Tibial artery (tissue), 4 donors: ENCODE measurements at regions not wholly inside any gene's neighbourhood (a gene's known extent, or its start where the extent isn't known, plus 50 kb on each side); places are given as distances from the start of the nearest gene placed in this dataset.

Experiments used
- DNase-seq, 2 donors: peaks; one replicate each; pipeline ENCODE4 v3.0.0-alpha.2; 2019
- H3K27ac ChIP-seq, 2 donors: fragments of 200-600 bp; sonication (generic) in 1 of 2; 1 replicate in 1 of 2; 2 replicates in 1 of 2; pipeline ENCODE4 v1.5.1; 2018 to 2019; ENCODE audit warnings: mild to moderate bottlenecking in 1 of 2
- H3K27me3 ChIP-seq, 2 donors: fragments of 200-600 bp; sonication (generic) in 1 of 2; one replicate each; pipeline versions ENCODE4 v1.5.1 to v1.6.0; 2016 to 2019
- H3K36me3 ChIP-seq, 3 donors: fragments of 200-600 bp; sonication (generic) in 2 of 3; one replicate each; pipeline ENCODE4 v1.5.1; 2016 to 2019; ENCODE audit warnings: mild to moderate bottlenecking in 2 of 3
- H3K4me1 ChIP-seq, 4 donors: fragments of 200-600 bp; sonication (generic) in 2 of 4; 1 replicate in 3 of 4; 2 replicates in 1 of 4; pipeline ENCODE4 v1.5.1; 2016 to 2019
- H3K4me3 ChIP-seq, 2 donors: fragments of 200-600 bp; sonication (generic) in 1 of 2; 1 replicate in 1 of 2; 2 replicates in 1 of 2; pipeline ENCODE4 v1.5.1; 2018 to 2019; ENCODE audit warnings: mild to moderate bottlenecking in 2 of 2
- H3K9me3 ChIP-seq, 3 donors: fragments of 200-600 bp; sonication (generic) in 1 of 3; one replicate each; pipeline ENCODE4 v1.5.1; 2016 to 2019
- intact Hi-C: fragments of 100-400 bp; cut with DNase I; formaldehyde crosslinking; loops from one replicate; pipeline ENCODE4 v1.15.0; 2023; ENCODE audit warnings: low total_unique reads
- TF ChIP-seq, protein P1 (sequence below), 2 experiments: fragments of 200-600 bp in 1 of 2; fragments of 450-650 bp in 1 of 2; IDR thresholded peaks; one replicate each; pipeline ENCODE4 v1.5.1; 2017 to 2019; ENCODE audit warnings: antibody characterized with exemption in 2 of 2, mild to moderate bottlenecking in 1 of 2, moderate library complexity in 1 of 2

DNA sequence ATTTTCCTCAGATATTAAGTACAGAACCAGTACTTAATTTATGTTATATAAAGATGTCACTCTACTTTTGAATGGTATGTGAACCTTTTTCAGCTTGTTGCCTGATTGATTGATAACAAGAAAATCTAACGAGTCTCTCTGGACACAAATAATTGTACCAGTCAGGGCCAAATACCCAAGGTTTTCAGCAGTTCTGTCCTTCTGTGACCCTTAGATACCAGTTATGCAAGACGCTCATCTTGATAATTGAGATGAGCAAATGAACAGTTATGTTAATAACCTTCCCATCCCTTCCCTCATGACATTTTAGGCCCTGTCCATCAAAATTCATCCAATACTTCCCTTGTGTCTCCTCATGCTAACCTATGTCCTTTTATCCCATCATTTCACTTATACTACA is 185.9 kb upstream of the G2E3 start:
- intact Hi-C loops, result no loop called here
- Histone ChIP-seq H3K36me3 (no peaks in the 10 kb centered on the region), H3K4me1 (no peaks in the 10 kb centered on the region), H3K27ac (no peak overlapping the region), H3K27me3 (no peaks in the 10 kb centered on the region), H3K9me3 (no peaks in the 10 kb centered on the region), H3K4me3 (no peak overlapping the region)
- no peak for DNase-seq
- TF ChIP-seq, protein P1, sequence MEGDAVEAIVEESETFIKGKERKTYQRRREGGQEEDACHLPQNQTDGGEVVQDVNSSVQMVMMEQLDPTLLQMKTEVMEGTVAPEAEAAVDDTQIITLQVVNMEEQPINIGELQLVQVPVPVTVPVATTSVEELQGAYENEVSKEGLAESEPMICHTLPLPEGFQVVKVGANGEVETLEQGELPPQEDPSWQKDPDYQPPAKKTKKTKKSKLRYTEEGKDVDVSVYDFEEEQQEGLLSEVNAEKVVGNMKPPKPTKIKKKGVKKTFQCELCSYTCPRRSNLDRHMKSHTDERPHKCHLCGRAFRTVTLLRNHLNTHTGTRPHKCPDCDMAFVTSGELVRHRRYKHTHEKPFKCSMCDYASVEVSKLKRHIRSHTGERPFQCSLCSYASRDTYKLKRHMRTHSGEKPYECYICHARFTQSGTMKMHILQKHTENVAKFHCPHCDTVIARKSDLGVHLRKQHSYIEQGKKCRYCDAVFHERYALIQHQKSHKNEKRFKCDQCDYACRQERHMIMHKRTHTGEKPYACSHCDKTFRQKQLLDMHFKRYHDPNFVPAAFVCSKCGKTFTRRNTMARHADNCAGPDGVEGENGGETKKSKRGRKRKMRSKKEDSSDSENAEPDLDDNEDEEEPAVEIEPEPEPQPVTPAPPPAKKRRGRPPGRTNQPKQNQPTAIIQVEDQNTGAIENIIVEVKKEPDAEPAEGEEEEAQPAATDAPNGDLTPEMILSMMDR (IDR thresholded peaks at IDR 0.05), result no peak

DNA sequence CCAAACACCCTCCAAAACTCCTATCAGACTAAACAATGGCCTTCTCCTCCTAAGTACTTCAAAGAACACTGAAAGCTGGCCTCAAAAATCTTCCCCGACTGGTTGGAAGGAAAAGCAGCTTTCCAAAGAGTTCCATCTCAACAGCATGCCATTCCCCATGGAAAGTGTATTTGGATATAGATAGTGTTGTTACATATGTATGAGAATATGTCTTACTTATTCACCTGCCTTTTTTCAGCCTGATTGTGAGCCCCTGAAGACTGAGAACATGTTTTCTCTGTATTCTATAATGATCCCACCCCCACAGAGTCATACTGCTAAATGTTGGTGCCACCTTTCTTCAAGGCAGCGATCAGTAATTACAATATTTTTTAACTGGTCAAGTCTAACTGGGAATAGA is 185.4 kb upstream of the G2E3 start:
- TF ChIP-seq, protein P1 (IDR thresholded peaks at IDR 0.05), result no peak
- no peak for DNase-seq
- H3K36me3 ChIP-seq, result no peaks in the 10 kb centered on the region
- no peak overlapping the region for H3K4me3 ChIP-seq
- intact Hi-C loops, result no loop called here
- H3K4me1 ChIP-seq, result no peaks in the 10 kb centered on the region
- H3K27me3 ChIP-seq, result no peaks in the 10 kb centered on the region
- H3K27ac ChIP-seq, result no peak overlapping the region
- no peaks in the 10 kb centered on the region for H3K9me3 ChIP-seq

DNA sequence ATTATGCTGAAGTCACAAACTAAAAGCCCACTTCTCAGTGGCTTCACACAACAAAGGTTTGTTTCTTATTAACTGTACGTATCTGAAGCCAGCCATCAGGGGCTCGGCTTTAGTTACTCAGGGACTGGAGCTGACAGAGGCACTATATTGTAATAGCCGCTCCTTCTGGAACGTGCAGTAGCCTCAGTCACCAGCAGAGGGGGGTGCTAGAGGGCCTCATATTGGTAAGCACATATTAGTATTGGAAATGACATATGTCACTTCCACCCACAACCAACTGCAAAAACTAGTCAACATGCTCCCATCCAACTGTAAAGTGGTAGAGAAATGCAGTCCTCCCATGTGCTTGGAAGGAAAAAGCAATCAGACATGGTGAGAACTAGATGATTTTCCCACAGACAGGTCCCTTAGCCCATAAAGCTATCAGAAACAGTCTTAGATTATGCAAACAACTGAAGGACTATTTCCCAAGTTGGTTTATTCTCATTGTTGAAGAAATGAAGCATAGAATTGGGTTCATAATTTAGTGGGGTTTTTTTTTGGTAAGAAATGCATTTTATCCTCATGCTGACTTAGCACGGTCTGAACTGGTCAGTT is 183.6 kb upstream of the G2E3 start:
- Histone ChIP-seq H3K27ac (no peak overlapping the region), H3K36me3 (no peaks in the 10 kb centered on the region), H3K4me3 (no peak overlapping the region), H3K27me3 (no peaks in the 10 kb centered on the region), H3K9me3 (no peaks in the 10 kb centered on the region), H3K4me1 (no peaks in the 10 kb centered on the region)
- TF ChIP-seq, protein P1 (IDR thresholded peaks at IDR 0.05), result peak; percentile 39 to 56
- peak in 1 of 2 donors; percentile 59 for DNase-seq
- intact Hi-C loops, result no loop called here

DNA sequence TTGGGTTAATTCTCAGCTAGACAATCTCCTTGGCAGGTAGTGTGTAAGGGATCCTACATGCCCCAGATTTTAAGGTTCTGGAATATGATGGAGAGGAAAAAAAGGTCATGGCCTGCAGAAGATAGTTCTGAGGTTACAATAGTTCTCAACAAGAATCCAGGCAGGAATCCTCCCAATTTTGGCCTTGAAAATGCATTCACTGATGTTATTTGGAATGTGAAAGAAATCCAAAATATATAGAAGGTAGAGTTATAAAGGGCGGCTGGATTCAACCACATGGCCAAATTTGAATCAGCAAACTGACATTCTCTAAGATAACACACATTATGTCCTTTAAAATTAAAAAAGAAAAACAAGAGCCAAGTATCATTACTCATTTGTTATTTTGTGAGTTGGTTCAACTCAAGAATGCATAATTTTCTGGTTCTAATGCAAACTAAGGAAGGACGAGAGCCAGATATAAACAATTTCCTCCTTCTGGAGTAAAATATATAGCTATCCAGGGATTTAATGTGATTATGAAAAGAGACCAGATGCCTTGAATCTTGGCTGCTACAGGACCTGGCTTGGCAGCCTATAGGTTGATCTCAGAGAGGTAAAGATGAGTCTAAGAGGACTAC is 177.0 kb upstream of the G2E3 start:
- no peak for DNase-seq
- intact Hi-C loops, result no loop called here
- no peak overlapping the region for H3K4me3 ChIP-seq
- no peaks in the 10 kb centered on the region for H3K4me1 ChIP-seq
- no peaks in the 10 kb centered on the region for H3K36me3 ChIP-seq
- no peaks in the 10 kb centered on the region for H3K27me3 ChIP-seq
- TF ChIP-seq, protein P1 (IDR thresholded peaks at IDR 0.05), result no peak
- no peak overlapping the region for H3K27ac ChIP-seq
- no peaks in the 10 kb centered on the region for H3K9me3 ChIP-seq

DNA sequence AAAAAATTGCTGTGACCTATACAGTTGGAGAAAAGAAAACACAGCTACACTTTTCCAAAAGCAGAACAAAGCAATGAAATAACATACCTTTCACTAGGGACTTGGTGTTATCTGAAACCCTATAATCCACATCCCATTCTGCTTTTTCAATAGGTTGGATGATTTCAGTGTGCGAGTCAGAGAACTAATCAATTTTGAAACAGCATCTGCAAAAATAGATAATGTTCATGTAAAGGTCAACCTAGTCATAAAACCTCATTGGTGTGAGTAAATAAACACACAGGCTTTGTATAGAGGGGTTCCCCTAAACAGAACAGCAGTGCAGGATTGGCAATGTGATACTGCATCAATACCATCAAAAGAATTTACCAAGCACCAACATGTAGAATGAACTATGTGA is 173.0 kb upstream of the G2E3 start:
- Histone ChIP-seq H3K36me3 (no peaks in the 10 kb centered on the region), H3K27ac (no peak overlapping the region), H3K4me3 (no peak overlapping the region), H3K9me3 (no peaks in the 10 kb centered on the region), H3K4me1 (peaks cover 0 to 8% (median 2%) of the 10 kb centered on the region in 4 donors), H3K27me3 (no peaks in the 10 kb centered on the region)
- intact Hi-C loops, result no loop called here
- TF ChIP-seq, protein P1 (IDR thresholded peaks at IDR 0.05), result no peak
- no peak for DNase-seq
